ENCODE measurements at regions not wholly inside any gene's neighbourhood (a gene's known extent, or its start where the extent isn't known, plus 50 kb on each side); places are given as distances from the start of the nearest gene placed in this dataset.

DNA sequence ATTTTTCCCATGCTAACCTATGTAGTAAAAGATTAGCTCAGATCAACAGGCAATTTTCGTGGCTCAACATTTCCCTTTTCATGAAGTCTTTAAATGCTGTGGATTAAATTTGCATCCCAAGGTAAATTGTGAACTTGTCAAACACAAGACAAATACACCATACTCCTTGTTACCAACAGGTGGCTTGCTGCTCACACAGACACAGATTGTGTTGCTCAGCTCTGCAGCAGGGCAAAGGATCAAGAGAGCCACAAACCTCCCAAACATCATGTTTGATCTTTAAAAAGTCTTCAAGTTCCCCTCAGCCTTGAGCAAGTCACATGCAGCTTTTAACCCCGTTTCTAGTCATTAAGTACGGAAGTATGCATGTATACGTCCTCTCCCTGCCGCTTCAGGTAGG lies 119.6 kb upstream of the CNTNAP4 start:
- WGBS (ENCODE audit: insufficient coverage), result 83% methylated on average over 4 of the region's 5 CpGs
- POLR2A ChIA-PET, result no interaction called here
- Histone ChIP-seq H3K9me3 (ENCODE audit: control extremely low read depth in 1 of 5, control insufficient read depth in 4 of 5, insufficient read depth in 2 of 5, low read depth in 1 of 5, low read length in 4 of 5) (peaks cover 0 to 1% (median 0%) of the 10 kb centered on the region in 5 experiments), H3K36me3 (ENCODE audit: control insufficient read depth in 4 of 4, insufficient read depth in 4 of 4, low read length in 3 of 4) (no peaks in the 10 kb centered on the region), H3K4me1 (ENCODE audit: control extremely low read depth in 1 of 4, control insufficient read depth in 4 of 4, insufficient read depth in 4 of 4, low read length in 3 of 4) (no peaks in the 10 kb centered on the region), H3K27me3 (replicated peaks in 2 of 5; ENCODE audit: control insufficient read depth in 4 of 5, insufficient read depth in 5 of 5, low read length in 4 of 5) (no peaks in the 10 kb centered on the region), H3K27ac (ENCODE audit: insufficient read depth in 1 of 2, low read depth in 1 of 2, low read length in 2 of 2, poor library complexity in 1 of 2, severe bottlenecking in 2 of 2) (no peak overlapping the region), H3K4me3 (ENCODE audit: control insufficient read depth in 1 of 7, extremely low read depth in 1 of 7, insufficient read depth in 4 of 7, low read depth in 2 of 7, low read length in 6 of 7) (no peak overlapping the region)
- CTCF ChIA-PET, result no interaction called here
- no peak for DNase-seq

DNA sequence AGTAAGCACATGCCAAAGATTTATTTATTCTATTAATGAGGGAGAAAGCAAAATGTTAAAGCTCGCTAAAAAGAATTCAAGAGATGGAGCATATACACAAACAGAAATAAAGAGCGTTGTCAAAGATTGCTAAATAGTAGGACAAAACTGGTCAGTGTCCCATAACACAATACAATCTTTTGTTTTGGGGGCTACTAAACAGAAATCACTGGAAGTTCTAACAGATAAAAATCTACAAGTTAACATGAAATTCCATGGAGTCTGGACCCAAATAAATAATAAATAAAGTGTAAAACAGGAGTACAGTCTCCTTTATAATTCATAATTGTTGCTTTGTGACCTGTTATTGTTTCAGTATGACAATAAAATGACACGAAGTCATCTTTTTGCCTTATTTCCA lies 115.2 kb upstream of the CNTNAP4 start:
- Histone ChIP-seq H3K9me3 (ENCODE audit: control extremely low read depth in 1 of 5, control insufficient read depth in 4 of 5, insufficient read depth in 2 of 5, low read depth in 1 of 5, low read length in 4 of 5) (peaks cover 0 to 1% (median 0%) of the 10 kb centered on the region in 5 experiments), H3K4me3 (ENCODE audit: control insufficient read depth in 1 of 7, extremely low read depth in 1 of 7, insufficient read depth in 4 of 7, low read depth in 2 of 7, low read length in 6 of 7) (no peak overlapping the region), H3K4me1 (ENCODE audit: control extremely low read depth in 1 of 4, control insufficient read depth in 4 of 4, insufficient read depth in 4 of 4, low read length in 3 of 4) (no peaks in the 10 kb centered on the region), H3K36me3 (ENCODE audit: control insufficient read depth in 4 of 4, insufficient read depth in 4 of 4, low read length in 3 of 4) (no peaks in the 10 kb centered on the region), H3K27me3 (replicated peaks in 2 of 5; ENCODE audit: control insufficient read depth in 4 of 5, insufficient read depth in 5 of 5, low read length in 4 of 5) (no peaks in the 10 kb centered on the region), H3K27ac (ENCODE audit: insufficient read depth in 1 of 2, low read depth in 1 of 2, low read length in 2 of 2, poor library complexity in 1 of 2, severe bottlenecking in 2 of 2) (no peak overlapping the region)
- no peak for DNase-seq
- CTCF ChIA-PET, result no interaction called here
- POLR2A ChIA-PET, result no interaction called here
- no CpG with 5 or more reads among the region's 3 CpGs for WGBS (ENCODE audit: insufficient coverage)

DNA sequence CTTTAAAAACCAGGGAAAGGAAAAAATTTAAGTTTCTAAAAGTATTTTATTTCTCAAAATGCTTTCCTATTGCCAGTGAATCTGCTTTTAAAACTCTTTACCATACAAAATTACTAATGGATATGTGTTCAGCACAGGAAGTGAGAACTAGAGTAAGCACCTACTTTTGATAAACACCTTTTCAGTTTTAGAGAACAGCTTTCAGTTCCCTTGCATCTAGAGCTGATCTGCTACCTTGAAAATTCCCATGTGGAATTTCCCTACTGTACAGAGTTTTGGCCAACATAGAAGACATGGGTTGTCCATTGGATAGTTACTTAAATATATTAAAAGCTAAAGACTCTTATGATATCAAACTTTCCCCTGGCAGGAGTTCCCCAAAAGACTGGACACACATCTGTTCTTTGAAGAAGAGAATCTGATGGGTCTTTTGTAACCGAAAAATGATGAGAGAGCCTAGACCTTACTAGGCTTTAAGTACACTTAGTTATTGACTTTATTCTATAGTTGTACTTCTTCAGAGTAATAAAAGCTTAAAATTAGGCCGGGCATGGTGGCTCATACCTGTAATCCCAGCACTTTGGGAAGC lies 112.1 kb upstream of the CNTNAP4 start:
- Histone ChIP-seq H3K27me3 (replicated peaks in 2 of 5; ENCODE audit: control insufficient read depth in 4 of 5, insufficient read depth in 5 of 5, low read length in 4 of 5) (no peaks in the 10 kb centered on the region), H3K36me3 (ENCODE audit: control insufficient read depth in 4 of 4, insufficient read depth in 4 of 4, low read length in 3 of 4) (no peaks in the 10 kb centered on the region), H3K4me3 (ENCODE audit: control insufficient read depth in 1 of 7, extremely low read depth in 1 of 7, insufficient read depth in 4 of 7, low read depth in 2 of 7, low read length in 6 of 7) (no peak overlapping the region), H3K4me1 (ENCODE audit: control extremely low read depth in 1 of 4, control insufficient read depth in 4 of 4, insufficient read depth in 4 of 4, low read length in 3 of 4) (no peaks in the 10 kb centered on the region), H3K9me3 (ENCODE audit: control extremely low read depth in 1 of 5, control insufficient read depth in 4 of 5, insufficient read depth in 2 of 5, low read depth in 1 of 5, low read length in 4 of 5) (no peaks in the 10 kb centered on the region), H3K27ac (ENCODE audit: insufficient read depth in 1 of 2, low read depth in 1 of 2, low read length in 2 of 2, poor library complexity in 1 of 2, severe bottlenecking in 2 of 2) (no peak overlapping the region)
- no peak for DNase-seq
- POLR2A ChIA-PET, result no interaction called here
- no CpG with 5 or more reads among the region's 2 CpGs for WGBS (ENCODE audit: insufficient coverage)
- CTCF ChIA-PET, result no interaction called here

- no peak for DNase-seq
- H3K27ac ChIP-seq (ENCODE audit: insufficient read depth in 1 of 2, low read depth in 1 of 2, low read length in 2 of 2, poor library complexity in 1 of 2, severe bottlenecking in 2 of 2), result no peak overlapping the region
- CTCF ChIA-PET, result no interaction called here
Measured at GRCh38 chr16:76175718-76176117, 101.5 kb upstream of the CNTNAP4 start.

GRCh38 chr16:76176153-76176552 lies 101.0 kb upstream of the CNTNAP4 start:
- no peak for DNase-seq
- Histone ChIP-seq H3K27me3 (replicated peaks in 2 of 5; ENCODE audit: control insufficient read depth in 4 of 5, insufficient read depth in 5 of 5, low read length in 4 of 5) (no peaks in the 10 kb centered on the region), H3K4me3 (ENCODE audit: control insufficient read depth in 1 of 7, extremely low read depth in 1 of 7, insufficient read depth in 4 of 7, low read depth in 2 of 7, low read length in 6 of 7) (no peak overlapping the region), H3K36me3 (ENCODE audit: control insufficient read depth in 4 of 4, insufficient read depth in 4 of 4, low read length in 3 of 4) (no peaks in the 10 kb centered on the region), H3K27ac (ENCODE audit: insufficient read depth in 1 of 2, low read depth in 1 of 2, low read length in 2 of 2, poor library complexity in 1 of 2, severe bottlenecking in 2 of 2) (no peak overlapping the region), H3K9me3 (ENCODE audit: control extremely low read depth in 1 of 5, control insufficient read depth in 4 of 5, insufficient read depth in 2 of 5, low read depth in 1 of 5, low read length in 4 of 5) (peaks cover 0 to 2% (median 0%) of the 10 kb centered on the region in 5 experiments), H3K4me1 (ENCODE audit: control extremely low read depth in 1 of 4, control insufficient read depth in 4 of 4, insufficient read depth in 4 of 4, low read length in 3 of 4) (no peaks in the 10 kb centered on the region)
- POLR2A ChIA-PET, result no interaction called here
- CTCF ChIA-PET, result no interaction called here
- 15% methylated on average over 2 of the region's 4 CpGs for WGBS (ENCODE audit: insufficient coverage)

More at GRCh38 chr16:76175718-76176117, 101.5 kb upstream of the CNTNAP4 start:
- 80% methylated on average over 1 of the region's 3 CpGs for WGBS (ENCODE audit: insufficient coverage)
- no peaks in the 10 kb centered on the region for H3K36me3 ChIP-seq (ENCODE audit: control insufficient read depth in 4 of 4, insufficient read depth in 4 of 4, low read length in 3 of 4)
- peaks cover 0 to 2% (median 0%) of the 10 kb centered on the region in 5 experiments for H3K9me3 ChIP-seq (ENCODE audit: control extremely low read depth in 1 of 5, control insufficient read depth in 4 of 5, insufficient read depth in 2 of 5, low read depth in 1 of 5, low read length in 4 of 5)
- no peak overlapping the region for H3K4me3 ChIP-seq (ENCODE audit: control insufficient read depth in 1 of 7, extremely low read depth in 1 of 7, insufficient read depth in 4 of 7, low read depth in 2 of 7, low read length in 6 of 7)
- H3K27me3 ChIP-seq (replicated peaks in 2 of 5; ENCODE audit: control insufficient read depth in 4 of 5, insufficient read depth in 5 of 5, low read length in 4 of 5), result no peaks in the 10 kb centered on the region
- POLR2A ChIA-PET, result no interaction called here
- H3K4me1 ChIP-seq (ENCODE audit: control extremely low read depth in 1 of 4, control insufficient read depth in 4 of 4, insufficient read depth in 4 of 4, low read length in 3 of 4), result no peaks in the 10 kb centered on the region

- Histone ChIP-seq H3K27me3 (replicated peaks in 2 of 5; ENCODE audit: control insufficient read depth in 4 of 5, insufficient read depth in 5 of 5, low read length in 4 of 5) (no peaks in the 10 kb centered on the region), H3K4me3 (ENCODE audit: control insufficient read depth in 1 of 7, extremely low read depth in 1 of 7, insufficient read depth in 4 of 7, low read depth in 2 of 7, low read length in 6 of 7) (no peak overlapping the region), H3K27ac (ENCODE audit: insufficient read depth in 1 of 2, low read depth in 1 of 2, low read length in 2 of 2, poor library complexity in 1 of 2, severe bottlenecking in 2 of 2) (no peak overlapping the region), H3K9me3 (ENCODE audit: control extremely low read depth in 1 of 5, control insufficient read depth in 4 of 5, insufficient read depth in 2 of 5, low read depth in 1 of 5, low read length in 4 of 5) (peaks cover 0 to 2% (median 0%) of the 10 kb centered on the region in 5 experiments), H3K36me3 (ENCODE audit: control insufficient read depth in 4 of 4, insufficient read depth in 4 of 4, low read length in 3 of 4) (no peaks in the 10 kb centered on the region), H3K4me1 (ENCODE audit: control extremely low read depth in 1 of 4, control insufficient read depth in 4 of 4, insufficient read depth in 4 of 4, low read length in 3 of 4) (no peaks in the 10 kb centered on the region)
- no peak for DNase-seq
- ChIA-PET POLR2A (no interaction called here), CTCF (no interaction called here)
- WGBS (ENCODE audit: insufficient coverage), result 94% methylated on average over 2 of the region's 4 CpGs
Measured at GRCh38 chr16:76176616-76177015, 100.6 kb upstream of the CNTNAP4 start.

GRCh38 chr16:76182041-76182635 lies 95.1 kb upstream of the CNTNAP4 start:
- H3K4me3 ChIP-seq (ENCODE audit: control insufficient read depth in 1 of 7, extremely low read depth in 1 of 7, insufficient read depth in 4 of 7, low read depth in 2 of 7, low read length in 6 of 7), result no peak overlapping the region
- H3K27ac ChIP-seq (ENCODE audit: insufficient read depth in 1 of 2, low read depth in 1 of 2, low read length in 2 of 2, poor library complexity in 1 of 2, severe bottlenecking in 2 of 2), result no peak overlapping the region
- no peak for DNase-seq
- H3K27me3 ChIP-seq (replicated peaks in 2 of 5; ENCODE audit: control insufficient read depth in 4 of 5, insufficient read depth in 5 of 5, low read length in 4 of 5), result no peaks in the 10 kb centered on the region
- WGBS (ENCODE audit: insufficient coverage), result 76% methylated on average over 3 of the region's 3 CpGs
- H3K36me3 ChIP-seq (ENCODE audit: control insufficient read depth in 4 of 4, insufficient read depth in 4 of 4, low read length in 3 of 4), result no peaks in the 10 kb centered on the region
- H3K9me3 ChIP-seq (ENCODE audit: control extremely low read depth in 1 of 5, control insufficient read depth in 4 of 5, insufficient read depth in 2 of 5, low read depth in 1 of 5, low read length in 4 of 5), result peaks cover 0 to 7% (median 0%) of the 10 kb centered on the region in 5 experiments
- POLR2A ChIA-PET, result no interaction called here
- CTCF ChIA-PET, result no interaction called here
- no peaks in the 10 kb centered on the region for H3K4me1 ChIP-seq (ENCODE audit: control extremely low read depth in 1 of 4, control insufficient read depth in 4 of 4, insufficient read depth in 4 of 4, low read length in 3 of 4)

Measured in common myeloid progenitor, CD34-positive (primary cell).